Activated CD4-positive, alpha-beta memory T cell treated with anti-CD3 and anti-CD28 coated beads, Interleukin-2, amount 10 ng/mL, durations not matched to agents 7 days and 5 days (primary cell): ENCODE measurements at regions not wholly inside any gene's neighbourhood (a gene's known extent, or its start where the extent isn't known, plus 50 kb on each side); places are given as distances from the start of the nearest gene placed in this dataset.
"Not testable (repeated sequence)": the region's sequence is repeated elsewhere in the genome, so short reads cannot be mapped to it uniquely, and the experiment has no call there.

ENCODE experiments used
- CTCF ChIA-PET: fragments of 350-600 bp; sonication (Branson Sonifier 250); formaldehyde crosslinking; loops from one replicate; lab custom pipeline; 2021; ENCODE audit warnings: antibody characterized with exemption, inconsistent platforms; lab: Charles Lee
- POLR2A ChIA-PET: fragments of 350-600 bp; sonication (Branson Sonifier 250); formaldehyde crosslinking; loops from one replicate; lab custom pipeline; 2021; ENCODE audit warnings: antibody characterized with exemption; lab: Charles Lee
- DNase-seq: peaks from one replicate; pipeline ENCODE4 v3.0.0-alpha.2; 2020
- H3K27ac Mint-ChIP-seq: one replicate; pipeline ENCODE4 v1.8.0; 2021; ENCODE audit warnings: mild to moderate bottlenecking, mixed read lengths
- H3K27me3 Mint-ChIP-seq: one replicate; pipeline ENCODE4 v1.8.0; 2021; ENCODE audit warnings: mixed read lengths
- H3K36me3 Mint-ChIP-seq: one replicate; pipeline ENCODE4 v1.8.0; 2021; ENCODE audit warnings: low read depth, mixed read lengths
- H3K4me1 Mint-ChIP-seq: one replicate; pipeline ENCODE4 v1.8.0; 2021; ENCODE audit warnings: mixed read lengths
- H3K4me3 Mint-ChIP-seq: one replicate; pipeline ENCODE4 v1.8.0; 2021; ENCODE audit warnings: mild to moderate bottlenecking, mixed read lengths
- H3K9me3 Mint-ChIP-seq: one replicate; pipeline ENCODE4 v1.8.0; 2021; ENCODE audit warnings: mixed read lengths

DNA sequence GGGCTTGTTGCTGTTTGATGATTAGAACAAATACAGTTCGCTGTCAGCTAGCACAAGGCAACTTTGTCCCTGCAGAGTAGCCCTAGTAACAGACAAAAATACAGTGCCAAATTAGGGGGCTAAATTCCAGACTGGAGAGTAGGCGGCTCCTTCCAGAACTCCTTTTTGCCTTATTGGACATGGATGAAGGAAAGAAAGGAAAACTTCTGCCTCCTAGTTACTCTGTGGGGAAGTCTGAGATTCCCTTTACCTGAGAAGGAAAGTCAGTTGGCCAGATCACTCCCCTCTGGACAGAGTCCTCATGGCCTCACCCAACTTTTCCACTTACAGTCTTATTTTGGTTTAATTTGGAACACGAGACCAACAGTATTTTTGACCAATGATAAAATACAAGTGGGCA is 140.5 kb upstream of the ADAMTS3 start:
- ChIA-PET POLR2A (no interaction called here), CTCF (no interaction called here)
- H3K27me3 Mint-ChIP-seq, result no peaks in the 10 kb centered on the region
- no peak overlapping the region for H3K4me3 Mint-ChIP-seq
- DNase-seq, result no peak
- H3K9me3 Mint-ChIP-seq, result no peaks in the 10 kb centered on the region
- H3K4me1 Mint-ChIP-seq, result no peaks in the 10 kb centered on the region
- H3K36me3 Mint-ChIP-seq, result no peaks in the 10 kb centered on the region
- no peak overlapping the region for H3K27ac Mint-ChIP-seq

DNA sequence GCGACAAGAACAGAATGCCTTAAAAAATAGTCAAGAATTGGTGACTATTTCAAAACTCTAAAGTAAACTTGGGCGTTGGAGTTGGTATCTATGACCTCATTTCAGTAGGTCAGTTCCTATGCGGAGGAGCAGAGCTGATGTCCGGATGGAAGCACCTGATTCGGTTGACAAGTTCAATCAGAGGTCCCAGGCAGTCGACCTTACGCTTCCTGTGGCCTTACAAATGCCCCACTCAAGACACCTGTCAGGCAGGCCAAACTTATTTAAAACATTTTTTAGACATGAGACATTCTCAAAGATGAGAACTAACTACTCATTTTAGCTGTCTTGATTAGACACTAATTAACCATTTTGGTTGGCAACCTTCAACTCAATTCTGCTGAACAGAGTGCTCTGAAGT is 137.7 kb upstream of the ADAMTS3 start:
- no peak for DNase-seq
- Mint-ChIP-seq H3K4me3 (no peak overlapping the region), H3K4me1 (no peaks in the 10 kb centered on the region), H3K27me3 (peaks cover 2% of the 10 kb centered on the region), H3K27ac (no peak overlapping the region), H3K36me3 (no peaks in the 10 kb centered on the region), H3K9me3 (no peaks in the 10 kb centered on the region)
- POLR2A ChIA-PET, result no interaction called here
- CTCF ChIA-PET, result no interaction called here

DNA sequence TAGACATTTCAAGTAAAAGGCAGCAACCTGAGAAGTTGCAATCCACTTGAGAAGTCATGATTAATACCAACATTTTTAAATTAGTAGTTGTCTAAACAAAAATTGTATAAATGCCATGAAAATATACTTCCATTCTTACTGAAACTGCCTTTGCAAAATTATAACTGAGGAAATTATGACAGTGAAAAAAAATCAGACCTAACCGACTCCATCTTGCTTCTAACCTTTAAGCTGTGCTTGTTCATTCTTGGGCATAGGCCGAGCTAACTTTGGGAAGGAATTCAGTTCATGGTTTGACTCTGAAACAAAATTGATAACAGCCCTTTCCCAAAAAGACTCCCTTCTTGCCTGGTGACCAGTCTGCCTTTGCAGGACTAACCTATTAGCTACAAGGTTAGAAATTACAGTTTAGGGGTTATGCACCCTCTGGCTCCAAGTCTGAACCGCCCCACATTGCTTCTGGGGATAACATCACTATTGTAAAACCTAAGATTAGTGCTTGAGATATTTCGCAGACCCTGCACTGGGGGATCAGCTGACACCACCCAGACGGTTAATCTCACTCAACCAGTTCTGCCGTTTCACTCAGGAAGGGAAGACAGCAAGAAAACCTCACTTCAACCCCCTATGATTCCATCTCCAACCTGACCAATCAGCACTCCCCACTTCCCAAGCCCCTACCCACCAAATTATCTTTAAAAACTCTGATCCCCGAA is 136.1 kb upstream of the ADAMTS3 start:
- POLR2A ChIA-PET, H3K36me3 Mint-ChIP-seq, CTCF ChIA-PET, H3K27ac Mint-ChIP-seq, H3K9me3 Mint-ChIP-seq, H3K27me3 Mint-ChIP-seq, H3K4me1 Mint-ChIP-seq, H3K4me3 Mint-ChIP-seq, DNase-seq: not testable (repeated sequence)

DNA sequence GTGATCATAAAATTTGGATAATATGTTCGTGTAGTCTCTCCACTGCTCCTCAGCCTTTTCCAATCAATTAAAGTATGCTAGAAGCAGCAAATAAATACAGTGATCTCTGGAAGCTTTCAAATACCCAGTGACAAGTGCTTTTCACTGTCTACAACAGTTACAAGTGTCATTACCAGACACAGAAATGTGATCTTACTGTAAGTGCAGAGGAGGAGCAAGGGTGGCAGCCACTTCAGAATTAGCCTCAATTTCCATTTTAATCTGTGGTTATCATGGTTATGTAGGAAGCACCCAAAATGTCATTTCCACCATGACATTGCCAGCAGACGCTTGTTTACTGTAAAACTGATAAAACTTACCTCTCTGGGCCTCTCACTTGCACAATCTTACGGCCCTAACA is 133.9 kb upstream of the ADAMTS3 start:
- POLR2A ChIA-PET, result no interaction called here
- no peak overlapping the region for H3K4me3 Mint-ChIP-seq
- H3K36me3 Mint-ChIP-seq, result no peaks in the 10 kb centered on the region
- no peaks in the 10 kb centered on the region for H3K9me3 Mint-ChIP-seq
- H3K27ac Mint-ChIP-seq, result no peak overlapping the region
- no peaks in the 10 kb centered on the region for H3K4me1 Mint-ChIP-seq
- CTCF ChIA-PET, result no interaction called here
- DNase-seq, result no peak
- H3K27me3 Mint-ChIP-seq, result peaks cover 2% of the 10 kb centered on the region

DNA sequence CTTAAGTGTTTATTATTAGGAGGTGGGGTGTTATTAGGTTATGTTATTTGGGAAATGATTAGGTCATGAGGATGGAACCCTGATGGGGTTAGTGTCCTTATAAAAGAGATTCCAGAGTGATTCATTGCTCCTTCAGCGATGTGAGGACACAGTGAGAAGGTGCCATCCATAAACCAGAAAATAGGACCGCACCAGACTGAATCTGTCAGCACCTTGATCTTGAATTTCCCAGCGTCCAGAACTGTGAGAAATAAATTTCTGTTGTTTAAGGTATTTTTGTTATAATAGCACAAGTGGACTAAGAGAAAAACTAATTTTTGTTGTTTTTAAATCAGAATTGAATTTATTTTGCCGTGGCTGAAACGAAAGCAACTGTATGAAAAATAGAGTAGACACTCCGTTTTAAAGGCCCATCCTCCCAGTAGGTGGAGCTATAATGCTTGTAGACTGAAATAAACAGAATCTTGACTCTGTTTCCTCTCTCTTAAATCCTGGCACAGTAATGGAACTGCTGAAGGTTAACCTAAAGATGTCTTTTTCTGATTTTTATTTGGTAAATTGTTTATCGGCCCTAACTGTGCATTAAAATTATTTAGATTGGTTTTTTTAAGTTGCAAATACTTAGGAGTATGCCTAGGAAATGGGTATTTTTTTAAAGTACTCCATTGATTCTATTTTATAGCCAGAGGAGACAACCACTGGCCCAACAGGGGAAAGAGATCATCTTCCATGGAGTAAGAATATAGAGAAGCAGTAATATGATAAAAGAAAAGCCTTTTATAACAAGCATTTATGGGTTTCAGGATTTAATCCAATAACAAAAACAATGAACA is 133.2 kb upstream of the ADAMTS3 start:
- Mint-ChIP-seq H3K4me3 (peak overlapping the region; percentile 62), H3K27me3 (peaks cover 2% of the 10 kb centered on the region), H3K27ac (no peak overlapping the region), H3K4me1 (no peaks in the 10 kb centered on the region), H3K9me3 (no peaks in the 10 kb centered on the region), H3K36me3 (no peaks in the 10 kb centered on the region)
- ChIA-PET CTCF (no interaction called here), POLR2A (no interaction called here)
- peak; percentile 26 for DNase-seq

DNA sequence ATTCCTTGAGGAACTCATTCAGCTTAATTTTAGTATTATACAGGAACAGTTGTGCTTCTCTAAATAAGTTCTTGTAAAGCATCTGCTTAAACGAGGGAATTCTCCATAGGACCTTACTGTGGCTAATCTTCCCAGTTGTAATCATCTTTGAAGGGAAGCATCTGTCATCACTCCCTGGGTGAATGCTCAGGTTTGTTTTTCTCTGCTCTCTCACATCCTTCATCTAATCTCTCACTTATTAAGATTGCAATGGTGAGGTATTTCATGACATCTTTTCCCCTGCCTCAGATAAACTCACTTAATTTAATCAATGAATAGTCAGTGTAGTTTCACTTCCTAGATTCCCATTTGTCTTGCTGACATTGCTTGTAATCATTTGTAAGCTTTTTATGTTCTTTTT is 121.8 kb upstream of the ADAMTS3 start:
- no peak overlapping the region for H3K4me3 Mint-ChIP-seq
- no peaks in the 10 kb centered on the region for H3K27me3 Mint-ChIP-seq
- no peaks in the 10 kb centered on the region for H3K4me1 Mint-ChIP-seq
- H3K36me3 Mint-ChIP-seq, result no peaks in the 10 kb centered on the region
- peaks cover 4% of the 10 kb centered on the region for H3K9me3 Mint-ChIP-seq
- ChIA-PET CTCF (no interaction called here), POLR2A (no interaction called here)
- no peak for DNase-seq
- H3K27ac Mint-ChIP-seq, result no peak overlapping the region

DNA sequence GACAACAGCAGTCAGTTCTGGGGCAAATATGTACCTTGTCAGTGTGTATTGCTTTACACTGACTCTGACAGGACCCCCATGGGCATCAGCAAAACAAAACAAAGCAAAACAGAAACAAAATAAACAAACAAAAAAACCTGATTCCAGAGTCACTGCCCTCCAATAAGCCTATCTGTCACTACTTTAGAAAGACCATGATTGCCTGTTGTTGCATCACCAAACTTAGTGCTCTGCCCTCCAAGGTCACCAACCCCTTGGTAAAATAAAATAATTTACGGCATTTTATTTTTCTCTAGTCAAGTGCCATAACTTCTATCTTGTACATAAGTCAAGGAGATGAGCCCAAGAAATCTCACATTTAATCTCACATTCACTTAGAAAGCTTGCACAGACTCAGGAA is 120.9 kb upstream of the ADAMTS3 start:
- Mint-ChIP-seq H3K27ac (no peak overlapping the region), H3K4me3 (no peak overlapping the region), H3K27me3 (no peaks in the 10 kb centered on the region), H3K36me3 (no peaks in the 10 kb centered on the region), H3K9me3 (peaks cover 4% of the 10 kb centered on the region), H3K4me1 (no peaks in the 10 kb centered on the region)
- ChIA-PET POLR2A (no interaction called here), CTCF (no interaction called here)
- no peak for DNase-seq

DNA sequence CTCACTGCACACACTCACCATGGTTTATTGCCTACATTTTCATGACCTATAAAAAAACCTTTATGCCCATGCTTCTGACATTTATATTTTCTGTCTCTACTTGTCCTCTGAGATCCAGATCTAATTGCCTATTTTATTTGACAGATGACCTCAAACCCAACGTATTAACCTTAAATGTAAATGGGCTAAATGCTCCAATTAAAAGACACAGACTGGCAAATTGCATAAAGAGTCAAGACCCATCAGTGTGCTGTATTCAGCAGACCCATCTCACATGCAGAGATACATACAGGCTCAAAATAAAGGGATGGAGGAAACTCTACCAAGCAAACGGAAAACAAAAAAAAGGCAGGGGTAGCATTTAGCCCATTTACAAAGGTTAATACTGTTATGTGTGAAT is 117.4 kb upstream of the ADAMTS3 start:
- H3K27me3 Mint-ChIP-seq, H3K4me3 Mint-ChIP-seq, POLR2A ChIA-PET, DNase-seq, CTCF ChIA-PET, H3K9me3 Mint-ChIP-seq, H3K36me3 Mint-ChIP-seq, H3K4me1 Mint-ChIP-seq, H3K27ac Mint-ChIP-seq: not testable (repeated sequence)

DNA sequence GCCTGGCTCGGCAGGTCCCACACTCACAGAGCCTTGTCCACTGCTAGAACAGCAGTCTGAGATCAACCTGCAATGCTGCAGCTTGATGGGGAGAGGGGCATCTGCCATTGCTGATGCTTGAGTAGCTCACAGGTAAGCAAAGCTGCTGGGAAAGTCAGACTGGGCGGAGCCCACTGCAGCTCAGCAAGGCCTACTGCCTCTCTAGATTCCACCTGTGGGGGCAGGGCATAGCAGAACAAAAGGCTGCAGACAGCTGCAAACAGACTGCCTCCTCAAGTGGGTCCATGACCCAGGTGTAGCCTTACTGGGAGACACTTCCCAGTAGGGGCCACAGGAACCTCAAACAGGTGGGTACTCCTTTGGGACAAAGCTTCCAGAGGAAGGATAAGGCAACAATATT is 110.6 kb upstream of the ADAMTS3 start:
- peaks cover 5% of the 10 kb centered on the region for H3K9me3 Mint-ChIP-seq
- DNase-seq, result no peak
- ChIA-PET CTCF (no interaction called here), POLR2A (no interaction called here)
- H3K27ac Mint-ChIP-seq, result no peak overlapping the region
- no peak overlapping the region for H3K4me3 Mint-ChIP-seq
- H3K4me1 Mint-ChIP-seq, result no peaks in the 10 kb centered on the region
- H3K27me3 Mint-ChIP-seq, result no peaks in the 10 kb centered on the region
- no peaks in the 10 kb centered on the region for H3K36me3 Mint-ChIP-seq

DNA sequence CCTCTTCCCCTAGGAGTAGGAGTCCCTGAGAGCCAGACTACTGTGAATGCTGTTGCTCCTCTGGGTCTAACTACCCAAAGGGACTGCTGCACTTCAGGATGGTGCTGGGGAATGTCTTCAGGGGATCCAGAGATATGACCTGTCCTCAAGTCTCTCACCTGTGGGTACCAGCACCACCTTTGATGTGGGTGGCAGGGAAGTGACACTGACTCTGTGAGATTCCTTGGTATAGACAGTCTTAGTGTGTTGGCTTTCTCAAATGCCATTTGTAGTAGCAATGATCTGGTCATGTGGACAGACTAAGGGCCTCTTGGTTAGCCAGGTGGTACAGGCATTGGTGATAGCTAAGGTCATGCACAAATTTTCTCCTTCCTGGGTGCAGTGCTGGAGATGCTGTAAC is 108.9 kb upstream of the ADAMTS3 start:
- POLR2A ChIA-PET, result no interaction called here
- Mint-ChIP-seq H3K4me3 (no peak overlapping the region), H3K4me1 (no peaks in the 10 kb centered on the region), H3K27ac (no peak overlapping the region), H3K27me3 (no peaks in the 10 kb centered on the region), H3K9me3 (no peaks in the 10 kb centered on the region), H3K36me3 (no peaks in the 10 kb centered on the region)
- CTCF ChIA-PET, result no interaction called here
- no peak for DNase-seq

DNA sequence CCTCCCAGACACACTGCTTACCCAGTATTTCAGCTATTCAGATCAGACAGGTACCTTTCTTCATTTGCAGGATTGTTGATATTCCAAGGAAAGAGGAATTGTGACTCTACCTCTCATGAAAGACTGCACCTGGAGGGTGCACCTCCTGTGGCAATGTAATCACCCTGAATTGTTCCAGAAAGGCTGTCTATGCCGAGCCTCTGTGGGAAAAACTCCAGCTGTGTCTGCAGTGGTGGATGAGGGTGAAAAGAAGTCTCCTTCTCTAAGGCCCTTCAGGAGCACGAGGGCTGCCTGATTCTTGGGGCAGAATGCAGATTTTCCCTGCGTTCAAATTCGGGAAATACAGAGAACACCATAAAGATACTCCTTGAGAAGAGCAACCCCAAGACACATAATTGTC is 108.2 kb upstream of the ADAMTS3 start:
- Mint-ChIP-seq H3K9me3 (no peaks in the 10 kb centered on the region), H3K4me3 (no peak overlapping the region), H3K27ac (no peak overlapping the region), H3K27me3 (no peaks in the 10 kb centered on the region), H3K36me3 (no peaks in the 10 kb centered on the region), H3K4me1 (no peaks in the 10 kb centered on the region)
- no peak for DNase-seq
- POLR2A ChIA-PET, result no interaction called here
- CTCF ChIA-PET, result no interaction called here

DNA sequence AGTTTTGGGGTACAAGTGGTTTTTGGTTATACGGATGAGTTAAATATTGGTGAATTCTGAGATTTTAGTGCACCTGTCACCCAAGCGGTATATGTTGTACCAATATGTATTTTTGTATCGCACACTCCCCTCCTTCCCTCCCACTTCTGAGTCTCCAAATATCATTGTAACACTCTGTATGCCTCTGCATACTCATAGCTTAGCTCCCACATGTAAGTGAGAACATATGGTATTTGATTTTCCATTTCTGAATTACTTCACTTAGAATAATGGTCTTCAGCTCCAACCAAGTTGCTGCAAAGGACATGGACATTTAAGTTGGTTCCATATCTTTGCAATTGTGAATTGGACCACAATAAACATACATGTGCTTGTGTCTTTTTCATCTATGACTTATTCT is 103.0 kb upstream of the ADAMTS3 start:
- H3K27ac Mint-ChIP-seq, result no peak overlapping the region
- no peaks in the 10 kb centered on the region for H3K27me3 Mint-ChIP-seq
- no peak overlapping the region for H3K4me3 Mint-ChIP-seq
- ChIA-PET POLR2A (no interaction called here), CTCF (no interaction called here)
- no peaks in the 10 kb centered on the region for H3K9me3 Mint-ChIP-seq
- no peaks in the 10 kb centered on the region for H3K4me1 Mint-ChIP-seq
- H3K36me3 Mint-ChIP-seq, result no peaks in the 10 kb centered on the region
- DNase-seq, result no peak

DNA sequence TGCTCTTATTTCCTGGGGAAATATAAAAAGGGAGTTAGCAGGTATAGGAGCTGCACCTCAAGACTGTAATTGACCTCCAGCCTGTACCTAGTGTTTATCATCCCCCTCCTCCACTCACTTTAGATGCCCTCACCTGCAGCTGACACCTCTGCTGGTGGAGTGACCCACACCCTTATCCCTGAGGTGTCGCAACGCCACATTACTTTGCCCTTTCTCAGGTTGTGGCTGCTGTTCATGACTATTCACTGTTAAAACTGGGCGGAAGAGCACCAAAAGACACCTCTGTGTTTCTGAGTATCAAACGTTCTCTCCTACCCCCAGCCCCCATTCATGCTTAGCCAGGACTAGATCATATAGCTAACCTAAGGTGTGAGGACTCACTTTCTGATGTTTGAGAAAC is 101.5 kb upstream of the ADAMTS3 start:
- H3K9me3 Mint-ChIP-seq, result no peaks in the 10 kb centered on the region
- DNase-seq, result no peak
- H3K36me3 Mint-ChIP-seq, result no peaks in the 10 kb centered on the region
- POLR2A ChIA-PET, result no interaction called here
- H3K27me3 Mint-ChIP-seq, result no peaks in the 10 kb centered on the region
- H3K4me3 Mint-ChIP-seq, result no peak overlapping the region
- no peak overlapping the region for H3K27ac Mint-ChIP-seq
- no peaks in the 10 kb centered on the region for H3K4me1 Mint-ChIP-seq
- CTCF ChIA-PET, result no interaction called here

DNA sequence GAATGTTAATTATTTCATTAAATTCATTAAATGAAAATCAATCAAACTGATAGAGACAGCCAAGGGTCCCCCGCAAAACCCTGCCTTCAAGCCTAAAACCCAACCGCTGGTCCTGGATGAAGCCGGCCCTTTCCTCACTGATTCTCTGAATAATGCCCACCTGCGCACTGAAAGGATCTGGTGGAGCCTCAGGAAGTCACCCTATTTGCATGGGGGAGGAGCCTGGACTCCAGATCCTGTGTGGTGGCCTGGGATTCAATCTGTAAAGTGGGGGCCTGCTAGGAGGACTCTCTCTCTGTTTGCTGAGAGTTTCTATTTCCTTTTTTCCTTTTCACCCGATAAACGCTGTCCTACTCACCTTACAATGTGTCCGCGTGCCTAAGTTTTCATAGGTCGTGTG is 97.9 kb upstream of the ADAMTS3 start:
- Mint-ChIP-seq H3K27ac (no peak overlapping the region), H3K36me3 (no peaks in the 10 kb centered on the region), H3K4me1 (no peaks in the 10 kb centered on the region), H3K4me3 (no peak overlapping the region), H3K27me3 (no peaks in the 10 kb centered on the region), H3K9me3 (no peaks in the 10 kb centered on the region)
- ChIA-PET CTCF (no interaction called here), POLR2A (no interaction called here)
- no peak for DNase-seq
